Lung microvascular endothelial cell (primary cell): ENCODE measurements at regions not wholly inside any gene's neighbourhood (a gene's known extent, or its start where the extent isn't known, plus 50 kb on each side); places are given as distances from the start of the nearest gene placed in this dataset.

Experiments
- DNase-seq, 2 donors: peaks; one replicate each; pipeline versions ENCODE4 v3.0.0 to v3.0.0-alpha.2; 2010; ENCODE audit warnings: low read depth in 2 of 2

DNA sequence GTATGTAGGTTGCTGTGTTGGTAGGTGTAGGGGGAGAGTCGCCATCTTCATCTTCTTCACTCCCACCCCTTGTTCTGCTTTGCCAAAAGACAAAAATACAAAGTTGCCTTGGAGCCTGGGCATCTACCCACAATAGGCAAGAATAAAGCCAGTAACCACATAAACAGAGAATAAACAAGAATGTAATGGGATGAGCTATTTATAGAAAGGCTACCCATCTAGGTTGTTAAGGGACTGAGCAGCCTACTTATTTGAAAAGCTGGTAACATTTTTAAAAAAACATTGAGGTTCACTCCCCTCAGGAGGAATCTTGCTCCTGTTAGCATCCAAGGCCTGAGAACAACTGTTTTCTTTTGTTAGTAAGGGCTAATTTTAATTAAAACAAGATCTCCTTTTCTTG is 301.4 kb upstream of the STXBP5 start:
- DNase-seq: no peak

DNA sequence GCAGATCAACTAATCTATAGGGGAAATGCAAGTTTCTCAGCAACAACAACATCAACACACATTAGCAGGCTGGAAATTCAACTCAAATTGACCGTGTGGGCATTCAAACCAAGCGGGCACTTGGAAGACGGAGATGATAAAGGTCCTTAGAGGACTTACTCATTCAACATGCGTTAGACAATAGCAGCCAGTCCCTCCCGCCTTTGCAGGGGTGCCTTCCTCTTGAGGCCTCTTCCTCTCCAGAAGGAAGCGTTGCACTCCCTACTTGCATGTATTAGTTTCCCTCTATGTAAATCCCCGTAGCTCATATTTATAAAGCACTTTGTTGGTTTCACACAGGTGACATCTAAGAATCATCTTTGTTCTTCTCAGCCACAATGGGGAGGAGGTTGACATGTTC is 300.8 kb upstream of the STXBP5 start:
- peak in 1 of 2 donors; percentile 22 for DNase-seq

DNA sequence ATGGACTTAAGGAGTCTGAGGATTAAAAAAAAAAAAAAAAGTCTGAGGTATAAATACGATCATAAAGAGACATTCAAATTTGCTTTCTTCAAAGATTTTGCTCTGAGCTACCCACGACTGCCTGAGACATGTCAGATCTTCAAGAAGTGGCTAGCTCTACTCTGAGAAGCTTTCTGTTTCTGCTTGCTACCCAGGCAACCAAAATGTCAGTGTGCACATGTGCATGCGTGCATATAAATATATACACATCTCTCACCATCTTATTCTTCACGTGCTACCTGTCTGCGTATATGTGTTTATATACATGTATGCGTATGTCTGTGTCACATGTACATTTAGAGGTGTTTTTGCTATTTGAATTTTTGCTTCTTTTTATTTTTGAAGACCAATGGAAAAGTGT is 299.6 kb upstream of the STXBP5 start:
- no peak for DNase-seq

DNA sequence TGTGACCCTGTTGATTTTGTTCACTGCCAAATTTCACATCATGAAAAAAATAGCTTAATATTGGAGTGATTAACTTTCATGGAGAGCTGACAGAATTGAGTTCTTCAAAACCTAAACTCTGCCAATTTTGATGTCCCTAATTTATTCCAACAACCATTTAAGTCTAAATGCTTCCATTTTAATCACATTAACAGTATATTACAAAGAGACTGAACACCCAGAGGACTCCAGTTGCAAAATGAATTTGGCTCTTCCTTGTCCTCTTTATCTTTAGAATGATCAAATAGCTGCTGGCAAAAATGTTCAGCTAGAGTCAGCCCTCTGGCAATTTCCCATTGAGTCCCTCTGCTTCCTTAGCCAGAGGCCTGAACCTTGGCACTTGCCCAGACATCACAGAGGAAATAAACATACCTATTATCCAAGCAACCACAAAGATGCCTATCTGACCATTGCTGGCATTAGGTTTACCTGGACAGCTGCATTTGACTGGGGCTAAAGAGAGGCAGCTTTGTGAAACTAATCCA is 299.0 kb upstream of the STXBP5 start:
- DNase-seq: peak; percentile 50 to 68

DNA sequence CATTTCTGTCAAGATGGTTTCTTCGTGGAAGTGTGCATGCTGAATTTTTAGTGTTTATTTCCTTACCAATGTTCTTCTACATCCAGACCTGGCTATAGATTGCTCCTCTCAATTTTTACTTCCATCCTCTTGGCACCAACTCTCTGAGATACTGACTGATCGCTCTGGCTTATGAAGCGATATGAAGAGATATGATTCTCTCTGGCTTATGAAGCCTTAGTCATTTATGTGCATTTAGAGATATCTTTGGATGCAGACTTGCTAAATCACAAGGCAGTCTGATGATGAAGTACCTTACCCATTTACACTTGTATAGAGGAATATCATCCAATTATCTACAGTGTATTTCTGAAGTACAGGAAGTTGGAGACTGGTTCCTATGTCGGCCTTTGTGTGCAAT is 295.4 kb upstream of the STXBP5 start:
- DNase-seq: no peak

DNA sequence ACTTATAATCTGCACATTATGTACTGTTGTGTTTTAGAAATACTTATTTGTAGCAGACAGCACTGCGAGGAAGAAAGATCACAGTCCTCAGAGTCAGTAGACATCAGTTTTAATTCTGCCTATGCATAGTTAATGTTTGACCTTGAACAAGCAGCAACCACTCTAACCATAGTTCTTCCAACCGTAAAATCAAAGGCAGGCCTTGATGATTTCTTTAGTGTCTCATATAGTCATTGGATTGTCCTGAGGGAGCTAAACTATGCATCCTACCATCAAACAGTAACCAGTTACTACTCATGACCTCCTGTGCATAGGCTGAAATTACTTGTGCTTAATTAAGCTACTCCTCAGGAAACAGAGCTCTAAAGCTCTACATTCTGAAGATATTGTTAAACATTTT is 294.8 kb upstream of the STXBP5 start:
- no peak for DNase-seq

DNA sequence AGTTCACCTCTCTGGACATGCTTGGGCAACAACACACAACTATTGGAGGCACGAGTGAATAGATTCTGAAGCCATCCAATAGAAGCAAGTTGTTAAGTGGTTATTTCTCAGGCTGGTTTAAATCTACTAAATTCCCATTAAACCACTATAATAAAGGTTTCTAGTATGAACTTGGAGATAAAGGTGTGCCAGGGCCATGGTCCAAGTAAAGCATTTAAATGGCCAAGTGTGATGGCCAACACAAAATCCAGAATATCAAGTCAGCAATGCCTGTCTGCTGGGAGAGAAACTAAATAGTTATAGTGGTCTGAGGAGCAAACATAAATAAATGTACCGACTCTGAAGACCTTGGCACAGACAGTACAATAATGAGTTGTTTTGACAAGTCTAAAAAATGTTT is 294.3 kb upstream of the STXBP5 start:
- DNase-seq: no peak

DNA sequence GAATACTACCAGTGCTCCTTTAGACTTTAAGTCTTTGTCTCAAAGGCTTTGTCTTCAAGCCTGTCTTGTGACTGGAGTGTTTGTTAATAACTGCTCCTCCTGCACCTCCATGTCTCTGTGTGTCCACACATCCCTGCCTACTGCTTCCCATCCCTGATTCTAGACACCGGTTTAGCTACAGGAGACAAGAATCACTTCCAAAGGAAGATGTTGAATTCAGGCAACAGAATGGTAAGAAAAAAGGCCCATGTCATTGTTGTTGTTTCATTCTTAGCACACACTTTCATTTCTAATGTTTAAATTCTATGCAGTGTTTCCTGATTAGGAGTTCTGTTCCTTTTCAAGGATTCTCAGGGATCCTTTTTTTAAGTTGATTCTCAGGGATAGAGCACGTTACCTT is 293.6 kb upstream of the STXBP5 start:
- no peak for DNase-seq

DNA sequence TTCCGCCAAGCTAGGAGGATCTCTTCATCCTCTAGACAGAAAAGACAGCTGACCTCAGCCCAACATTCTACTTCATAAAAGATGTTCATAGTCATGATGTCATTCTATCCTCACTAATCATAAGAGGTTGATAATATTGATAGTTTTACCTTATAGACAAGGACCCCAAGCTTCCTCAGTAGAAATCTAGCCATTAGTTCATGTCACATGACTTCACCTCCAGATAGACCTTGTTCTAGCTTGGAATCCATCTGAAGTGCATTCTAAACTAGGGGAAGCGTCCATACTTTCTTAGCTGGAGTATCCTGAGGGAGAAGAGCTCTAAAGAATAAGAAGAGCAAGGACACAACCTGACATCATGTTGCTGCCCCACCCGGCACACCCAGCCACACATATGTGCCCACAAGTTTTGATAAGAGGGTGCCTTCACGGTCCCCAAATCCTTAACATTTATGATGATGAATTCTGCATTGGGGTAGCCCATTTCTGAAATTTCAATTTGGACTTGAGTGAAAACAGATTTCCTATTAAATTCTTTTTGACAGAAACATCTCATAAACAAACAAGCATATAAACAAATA is 292.5 kb upstream of the STXBP5 start:
- no peak for DNase-seq

DNA sequence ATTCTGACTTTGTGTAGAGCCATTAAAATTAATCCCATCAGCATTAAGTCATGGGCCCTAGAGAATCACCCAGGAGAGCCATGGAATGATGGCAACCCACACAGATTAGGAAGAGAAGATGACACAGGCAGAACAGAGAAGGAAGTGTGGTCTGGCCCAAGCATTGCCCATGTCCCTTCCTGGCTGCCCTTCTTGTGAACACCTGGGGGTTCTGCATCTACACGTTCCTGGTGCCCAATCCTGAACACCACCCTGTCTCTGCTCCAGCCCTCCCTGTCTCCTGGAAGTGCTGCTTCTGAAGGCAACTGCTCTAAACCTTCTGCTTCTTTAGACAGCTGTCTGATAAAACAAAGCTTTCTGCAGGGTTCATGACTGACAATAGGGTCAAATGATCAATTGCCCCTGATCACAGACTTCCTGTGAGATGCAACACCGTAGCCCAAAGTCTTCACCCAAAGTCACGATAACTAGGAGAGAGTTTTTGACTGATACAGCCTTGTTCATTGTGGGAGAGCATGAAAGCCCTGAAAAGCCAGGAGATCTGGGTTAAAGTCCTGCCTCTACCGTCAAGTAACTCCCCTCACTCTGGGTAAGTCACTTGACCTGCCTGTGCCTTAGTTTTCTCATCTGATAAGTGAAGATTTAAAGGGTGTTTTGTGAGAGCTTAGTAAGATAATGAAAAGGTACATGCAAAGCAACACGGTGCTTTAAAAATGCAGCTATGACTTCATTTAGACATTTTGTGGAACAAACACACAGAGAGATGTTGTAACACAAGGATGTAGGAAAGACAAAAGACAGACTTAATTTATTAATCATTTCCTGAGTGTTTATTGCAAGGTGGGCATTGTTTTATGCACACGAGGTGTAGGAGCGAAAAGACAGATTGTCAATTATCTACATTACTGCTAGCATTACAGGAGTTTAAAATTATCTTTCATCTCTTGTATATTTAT is 291.2 kb upstream of the STXBP5 start:
- peak in 1 of 2 donors; percentile 18 for DNase-seq

DNA sequence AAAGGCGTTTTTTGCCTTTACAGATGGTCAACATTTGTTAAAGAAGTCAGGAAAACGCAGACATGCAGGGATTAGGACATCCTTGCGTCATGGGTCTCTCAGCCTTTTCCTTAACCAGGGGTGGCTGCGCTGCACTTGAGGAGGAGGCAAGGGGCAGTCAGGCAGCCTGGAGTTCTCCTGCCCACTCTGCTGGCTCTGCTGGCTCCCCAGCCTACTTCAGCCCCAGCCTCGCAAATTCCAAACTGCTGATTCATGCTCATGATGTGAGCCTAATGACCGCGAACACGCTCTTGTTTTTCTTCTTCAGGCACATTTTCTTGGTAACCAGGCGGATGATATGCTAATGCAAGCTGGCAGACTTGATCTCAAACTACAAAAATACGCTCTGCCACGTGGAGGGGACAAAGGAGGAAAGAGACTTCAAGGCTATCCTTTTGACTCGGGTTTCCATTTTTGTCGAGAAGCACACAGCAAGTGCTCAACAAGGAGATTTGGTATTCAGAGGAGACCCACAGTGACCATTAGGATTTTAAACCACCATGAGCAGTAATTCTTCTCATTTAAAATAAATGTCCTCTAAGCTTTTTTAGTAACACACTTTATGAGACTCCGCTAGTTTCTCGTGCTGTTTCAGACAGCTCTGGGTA is 290.3 kb upstream of the STXBP5 start:
- peak; percentile 65 to 97 for DNase-seq

DNA sequence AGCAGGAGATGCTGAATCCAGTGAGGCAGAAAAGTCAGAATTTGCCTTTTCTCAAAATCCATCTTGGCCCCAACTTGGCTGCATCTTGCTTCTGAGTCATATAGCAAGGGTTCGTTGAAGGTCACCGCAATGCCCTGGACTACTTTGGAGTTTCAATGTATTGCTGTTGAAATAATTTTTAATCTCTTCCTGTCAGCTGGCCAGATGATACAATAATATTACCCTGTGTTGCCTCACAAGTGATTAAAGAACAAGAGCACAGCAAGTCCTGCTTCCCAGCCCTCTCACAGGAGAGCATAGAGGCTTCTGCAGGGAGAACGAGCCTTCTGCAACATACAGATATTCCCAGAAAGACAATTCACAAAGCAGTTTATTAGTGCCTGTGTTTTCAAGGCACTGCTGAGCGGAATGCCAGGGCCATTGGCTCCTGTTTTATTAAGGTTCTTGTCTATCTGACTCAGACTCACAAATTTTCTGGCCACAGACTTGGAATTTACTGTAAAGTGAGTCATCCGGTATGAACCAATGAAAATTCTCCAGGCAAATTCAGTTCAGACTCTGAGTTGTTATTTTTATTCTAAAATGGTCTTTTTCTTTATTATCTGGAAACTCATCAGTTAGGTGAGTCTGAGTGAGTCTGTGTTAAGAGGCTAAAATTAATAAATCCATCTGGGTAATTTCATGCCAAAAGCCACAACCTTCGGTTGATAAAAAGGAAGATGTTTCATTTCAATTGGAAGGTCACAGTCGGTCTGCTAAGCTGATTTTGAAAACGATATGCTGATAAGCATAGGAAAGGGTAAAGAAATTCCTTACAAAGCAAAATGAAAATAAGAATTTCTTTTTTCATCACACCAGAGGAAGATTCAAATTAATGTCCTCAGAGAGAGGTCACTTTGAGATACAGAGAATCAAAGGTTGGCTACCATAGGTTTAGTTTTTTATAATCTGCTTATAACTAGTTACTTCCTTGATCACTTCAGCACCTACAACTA is 289.4 kb upstream of the STXBP5 start:
- DNase-seq: peak; percentile 54 to 92

DNA sequence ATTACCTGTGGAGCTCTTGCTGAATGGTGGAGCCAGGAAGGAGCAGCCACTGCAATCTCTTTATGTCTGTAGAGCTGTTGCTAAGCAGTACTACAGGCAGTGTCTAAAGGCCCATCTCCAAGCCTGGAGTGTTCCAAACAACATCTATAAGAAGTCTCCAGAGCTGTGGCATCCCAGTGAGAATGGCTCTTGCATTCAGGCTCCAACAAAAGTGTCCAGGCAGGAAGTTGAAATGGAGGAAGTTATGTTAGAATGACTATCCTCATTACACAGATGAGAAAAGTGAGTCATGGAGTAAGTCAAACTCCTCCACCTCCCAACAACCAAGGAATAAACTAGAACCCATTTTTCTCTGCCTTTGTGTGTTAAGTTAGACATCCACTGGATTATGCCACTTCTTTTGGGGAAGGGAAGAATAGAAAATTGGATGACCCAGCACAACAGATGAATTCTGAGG is 288.5 kb upstream of the STXBP5 start:
- DNase-seq: peak in 1 of 2 donors; percentile 81

DNA sequence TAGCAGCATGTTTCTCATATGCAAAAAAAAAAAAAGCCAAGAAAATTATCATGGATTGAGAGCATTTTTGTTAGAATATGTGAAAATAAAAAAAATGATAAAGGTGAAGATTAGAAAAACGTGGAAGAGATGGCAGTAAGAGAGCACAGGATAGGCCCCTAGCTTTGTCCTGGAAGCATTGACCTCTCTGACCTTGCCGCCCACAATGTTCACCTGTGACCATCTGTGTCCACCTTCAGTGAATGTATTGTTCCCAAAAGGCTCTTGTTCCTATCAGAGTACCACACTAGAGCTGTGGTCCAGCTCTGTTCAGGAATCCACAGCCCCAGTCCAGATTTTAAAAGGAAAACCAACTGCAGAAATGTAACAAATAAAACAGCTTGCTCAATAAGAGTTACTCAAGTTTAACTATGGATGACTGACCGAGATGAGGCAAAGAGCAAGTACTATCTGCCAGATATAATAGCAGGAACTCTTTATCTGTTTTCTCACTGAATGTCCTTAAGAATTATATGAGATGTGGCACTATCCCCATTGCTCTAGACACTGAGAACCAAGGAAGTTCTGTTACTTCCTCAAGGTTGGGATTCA is 287.7 kb upstream of the STXBP5 start:
- no peak for DNase-seq

DNA sequence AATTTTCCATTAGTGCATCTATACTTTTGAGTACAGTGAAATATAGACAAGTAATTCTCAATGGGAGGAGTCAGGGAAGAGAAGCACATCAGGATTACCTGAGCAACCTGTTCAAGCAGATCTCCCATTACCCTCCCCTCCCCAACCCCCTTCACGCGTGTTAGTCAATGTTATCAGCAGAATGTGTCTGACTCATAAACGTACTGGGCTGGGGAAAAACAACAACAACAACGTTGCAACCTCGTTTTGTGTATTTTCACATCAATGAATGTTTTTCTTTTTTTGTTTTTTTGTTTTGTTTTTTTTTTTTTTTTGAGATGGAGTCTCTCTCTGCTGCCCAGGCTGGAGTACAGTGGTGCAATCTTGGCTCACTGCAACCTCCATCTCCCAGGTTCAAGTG is 287.0 kb upstream of the STXBP5 start:
- no peak for DNase-seq

DNA sequence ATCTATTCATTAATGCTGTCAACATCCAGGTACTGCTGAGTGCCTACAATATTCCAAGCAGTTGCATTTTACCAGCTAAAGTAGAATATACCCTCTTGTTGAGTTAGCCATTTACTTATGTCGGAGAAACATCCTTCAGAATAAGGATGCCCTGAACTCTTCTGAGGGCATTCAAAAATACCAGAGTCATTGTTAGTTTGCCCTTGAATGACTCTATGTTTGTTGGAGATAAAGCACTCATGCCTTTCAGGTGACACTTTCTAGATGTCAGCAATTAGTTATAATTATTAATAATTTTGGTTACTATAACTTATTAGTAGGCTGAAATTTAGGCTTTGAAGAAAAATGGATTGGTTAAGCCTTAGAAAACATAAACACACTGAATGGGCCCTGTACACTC is 286.2 kb upstream of the STXBP5 start:
- no peak for DNase-seq

DNA sequence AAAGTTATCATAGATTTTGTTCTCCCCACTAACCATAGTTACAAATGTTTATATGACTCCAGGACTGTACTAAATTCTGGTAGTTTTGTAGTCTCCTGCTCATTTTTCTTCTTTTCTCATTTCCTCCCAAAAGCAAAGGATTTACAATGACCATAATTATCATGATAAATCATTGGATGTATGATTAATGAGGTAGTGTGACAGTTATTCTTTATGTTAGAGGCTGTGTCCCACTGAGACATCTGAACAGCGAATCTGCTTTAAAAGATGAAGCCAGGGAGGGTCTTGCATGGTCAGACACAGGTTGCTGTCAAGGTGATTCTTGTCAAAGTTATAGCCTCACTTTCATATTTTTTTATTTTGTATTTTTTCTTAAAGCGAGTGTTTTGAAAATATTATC is 285.2 kb upstream of the STXBP5 start:
- DNase-seq: no peak

DNA sequence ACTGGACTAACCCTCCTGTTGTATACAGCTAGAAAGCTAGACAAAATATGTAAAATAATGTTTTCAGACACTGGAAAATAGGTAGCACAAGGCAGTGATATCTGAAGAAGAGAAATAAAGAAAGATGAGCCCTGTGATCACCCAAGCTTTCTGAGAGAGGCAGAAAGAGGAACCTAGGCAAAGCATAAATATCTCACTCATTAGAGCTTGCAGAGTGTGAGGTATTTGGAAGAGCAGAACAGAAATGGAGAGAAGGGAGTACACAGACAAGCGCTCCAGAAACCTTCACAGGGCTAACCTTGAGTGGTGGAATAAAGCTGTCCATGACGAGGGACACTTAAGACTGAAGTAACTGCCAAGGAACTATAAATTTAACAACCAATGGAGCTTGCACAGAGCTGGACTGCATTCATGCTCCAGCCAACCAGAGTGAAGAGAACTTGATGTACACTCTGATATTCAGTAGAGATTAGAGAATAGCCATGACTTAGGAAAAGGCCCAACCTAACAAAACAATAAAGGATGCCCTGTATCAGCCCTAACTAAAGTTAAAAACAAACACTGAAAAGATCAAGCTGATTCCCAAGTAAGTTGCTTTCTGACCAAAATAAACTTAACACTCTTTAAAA is 280.9 kb upstream of the STXBP5 start:
- DNase-seq: no peak

DNA sequence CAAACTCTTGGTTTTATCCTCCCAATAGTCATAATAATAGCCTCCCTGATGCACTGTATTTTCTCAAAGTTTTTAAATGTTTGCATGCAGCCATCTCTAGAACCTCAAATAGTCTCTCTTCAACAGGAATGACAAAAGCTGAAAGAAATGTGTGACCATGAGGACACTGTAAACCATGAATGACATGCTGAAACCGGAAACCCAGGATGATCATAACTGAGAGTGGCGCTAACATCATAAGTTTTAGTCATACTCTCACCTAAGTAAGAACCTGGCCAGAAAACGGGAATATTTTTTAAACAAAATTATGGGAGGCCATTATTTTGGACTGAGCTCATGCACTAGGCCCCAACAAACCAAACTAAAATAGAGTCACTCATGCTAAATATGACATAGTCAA is 278.4 kb upstream of the STXBP5 start:
- no peak for DNase-seq

DNA sequence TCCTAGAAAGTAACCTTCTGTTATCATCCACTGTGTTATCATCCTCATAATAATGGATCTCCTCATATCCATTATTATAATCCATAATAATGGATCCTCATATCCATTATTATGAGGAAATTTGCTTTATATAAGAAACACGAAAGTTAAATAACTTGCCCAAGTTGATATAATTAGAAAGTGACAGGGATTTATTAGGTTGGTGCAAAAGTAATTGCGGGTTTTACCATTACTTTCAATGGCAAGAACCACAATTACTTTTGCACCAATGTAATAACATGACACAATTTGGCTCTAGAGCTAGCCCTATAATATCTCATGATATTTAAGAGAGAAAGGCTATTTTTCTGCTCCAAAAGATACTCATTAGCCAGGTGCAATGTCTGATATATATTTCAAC is 275.7 kb upstream of the STXBP5 start:
- DNase-seq: no peak
